Karpas-422 (cell line): ENCODE measurements at regions not wholly inside any gene's neighbourhood (a gene's known extent, or its start where the extent isn't known, plus 50 kb on each side); places are given as distances from the start of the nearest gene placed in this dataset.
A peak's percentile ranks its signal among the peaks of the same experiment; 100 is the strongest.
"Not testable (repeated sequence)": the region's sequence is repeated elsewhere in the genome, so short reads cannot be mapped to it uniquely, and the experiment has no call there.

Experiments used
- DNase-seq: peaks from one replicate; pipeline ENCODE4 v3.0.0-alpha.2; 2015
- H2AFZ ChIP-seq: fragments of 200-600 bp; sonication (generic); 2 replicates; pipeline ENCODE4 v1.6.1; 2014; ENCODE audit warnings: antibody characterized with exemption, low read length, mixed read lengths
- H3K27ac ChIP-seq: fragments of 200-600 bp; sonication (generic); 2 replicates; pipeline ENCODE4 v1.5.1; 2014; ENCODE audit warnings: mild to moderate bottlenecking, low read length, moderate library complexity
- H3K27me3 ChIP-seq: fragments of 200-600 bp; sonication (generic); 2 replicates; pipeline ENCODE4 v1.6.1; 2014; ENCODE audit warnings: low read length, mixed read lengths
- H3K36me3 ChIP-seq: fragments of 200-600 bp; sonication (generic); 2 replicates; pipeline ENCODE4 v1.6.1; 2014; ENCODE audit warnings: low read length, mixed read lengths; ENCODE audit not compliant: insufficient read depth
- H3K4me1 ChIP-seq: fragments of 200-600 bp; sonication (generic); 2 replicates; pipeline ENCODE4 v1.6.1; 2014; ENCODE audit warnings: mild to moderate bottlenecking, low read length, mixed read lengths
- H3K4me2 ChIP-seq: fragments of 200-600 bp; sonication (generic); 2 replicates; pipeline ENCODE4 v1.6.1; 2014; ENCODE audit warnings: low read length, low read depth, mild to moderate bottlenecking; ENCODE audit not compliant: poor library complexity, severe bottlenecking
- H3K4me3 ChIP-seq: fragments of 200-600 bp; sonication (generic); 2 replicates; pipeline ENCODE4 v1.5.1; 2014; ENCODE audit warnings: mild to moderate bottlenecking, antibody characterized with exemption, low read length, mixed read lengths
- H3K79me2 ChIP-seq: fragments of 200-600 bp; sonication (generic); 2 replicates; pipeline ENCODE4 v1.6.1; 2014; ENCODE audit warnings: mild to moderate bottlenecking, low read length, mixed read lengths
- H3K9ac ChIP-seq: fragments of 200-600 bp; sonication (generic); 2 replicates; pipeline ENCODE4 v1.6.0; 2014; ENCODE audit warnings: low read length
- H3K9me2 ChIP-seq: fragments of 200-600 bp; sonication (generic), shearing (Covaris generic); replicated peaks from 2 replicates; pipeline ENCODE4 v1.6.0; 2014; ENCODE audit warnings: mild to moderate bottlenecking, low read length, moderate library complexity; ENCODE audit not compliant: insufficient read depth
- H3K9me3 ChIP-seq: fragments of 300-700, 200-600 bp; sonication (generic); 2 replicates; pipeline ENCODE4 v1.6.1; 2014; ENCODE audit warnings: low read length, mixed read lengths
- H4K20me1 ChIP-seq: fragments of 200-600 bp; sonication (generic); 2 replicates; pipeline ENCODE4 v1.6.1; 2014; ENCODE audit warnings: mild to moderate bottlenecking, antibody characterized with exemption, low read length, low read depth; ENCODE audit not compliant: insufficient read depth

GRCh38 chr10:65284495-65285041 lies 1641.3 kb upstream of the LRRTM3 start:
- H4K20me1 ChIP-seq = no peaks in the 10 kb centered on the region
- no peaks in the 10 kb centered on the region for H3K36me3 ChIP-seq
- no peak overlapping the region for H2AFZ ChIP-seq
- DNase-seq = no peak
- no peak overlapping the region for H3K4me2 ChIP-seq
- H3K9me2 ChIP-seq = no peaks in the 10 kb centered on the region
- H3K4me1 ChIP-seq = no peaks in the 10 kb centered on the region
- H3K9ac ChIP-seq = no peak overlapping the region
- no peaks in the 10 kb centered on the region for H3K79me2 ChIP-seq
- peaks cover 4% of the 10 kb centered on the region; the same call in 1 of the 2 replicates for H3K9me3 ChIP-seq
- H3K27ac ChIP-seq = no peak overlapping the region
- no peaks in the 10 kb centered on the region for H3K27me3 ChIP-seq
- H3K4me3 ChIP-seq = no peak overlapping the region

- not testable (repeated sequence) for H3K4me2 ChIP-seq, H4K20me1 ChIP-seq, H3K9me2 ChIP-seq, H3K79me2 ChIP-seq, H3K36me3 ChIP-seq, DNase-seq, H3K27ac ChIP-seq, H3K9ac ChIP-seq, H3K4me1 ChIP-seq, H3K27me3 ChIP-seq, H3K9me3 ChIP-seq, H3K4me3 ChIP-seq
- peak overlapping the region; percentile 66; the same call in 1 of the 2 replicates for H2AFZ ChIP-seq
Observed at GRCh38 chr10:65285726-65286125, 1640.1 kb upstream of the LRRTM3 start.

- Histone ChIP-seq H3K4me1 (no peaks in the 10 kb centered on the region), H3K79me2 (no peaks in the 10 kb centered on the region), H3K9ac (no peak overlapping the region), H3K27me3 (no peaks in the 10 kb centered on the region), H3K4me2 (no peak overlapping the region), H2AFZ (no peak overlapping the region), H3K9me3 (no peaks in the 10 kb centered on the region), H3K9me2 (no peaks in the 10 kb centered on the region), H3K36me3 (no peaks in the 10 kb centered on the region), H3K27ac (no peak overlapping the region), H4K20me1 (no peaks in the 10 kb centered on the region), H3K4me3 (no peak overlapping the region)
- DNase-seq = no peak
Observed at GRCh38 chr10:65291286-65291685, 1634.5 kb upstream of the LRRTM3 start.

DNA sequence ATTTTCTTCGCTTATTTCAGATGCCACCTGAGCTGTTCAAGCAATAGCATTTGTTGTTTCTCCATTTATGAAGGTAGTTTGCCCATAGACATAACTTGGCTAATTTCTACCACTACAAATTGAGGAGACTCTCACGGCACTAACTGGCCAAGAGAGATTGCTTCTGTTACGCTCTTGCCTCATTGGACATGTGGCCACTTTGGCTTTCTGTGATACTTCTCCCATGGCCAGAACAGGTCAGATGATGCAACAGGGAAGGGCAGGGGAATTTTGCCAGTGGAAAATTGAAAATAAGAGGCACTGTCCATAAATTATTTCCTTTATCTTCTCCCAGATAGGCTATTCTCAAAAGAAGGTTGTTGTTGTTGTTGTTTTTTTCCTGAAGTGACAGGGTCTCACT lies 1633.3 kb upstream of the LRRTM3 start:
- Histone ChIP-seq H3K9me3 (no peaks in the 10 kb centered on the region), H3K9me2 (no peaks in the 10 kb centered on the region), H3K79me2 (no peaks in the 10 kb centered on the region), H3K27ac (no peak overlapping the region), H3K36me3 (no peaks in the 10 kb centered on the region), H2AFZ (peak overlapping the region; percentile 78; the same call in 1 of the 2 replicates), H3K9ac (no peak overlapping the region), H3K27me3 (no peaks in the 10 kb centered on the region), H3K4me2 (no peak overlapping the region), H3K4me1 (no peaks in the 10 kb centered on the region), H3K4me3 (no peak overlapping the region), H4K20me1 (no peaks in the 10 kb centered on the region)
- DNase-seq = no peak

- Histone ChIP-seq H3K4me2 (no peak overlapping the region), H2AFZ (peak overlapping the region; percentile 37; the same call in 1 of the 2 replicates), H3K9me3 (no peaks in the 10 kb centered on the region), H3K36me3 (no peaks in the 10 kb centered on the region), H3K27ac (no peak overlapping the region), H3K27me3 (no peaks in the 10 kb centered on the region), H3K9ac (no peak overlapping the region), H4K20me1 (no peaks in the 10 kb centered on the region), H3K79me2 (no peaks in the 10 kb centered on the region), H3K9me2 (no peaks in the 10 kb centered on the region), H3K4me1 (no peaks in the 10 kb centered on the region), H3K4me3 (no peak overlapping the region)
- no peak for DNase-seq
Observed at GRCh38 chr10:65294329-65294728, 1631.5 kb upstream of the LRRTM3 start.

GRCh38 chr10:65301181-65301580 lies 1624.7 kb upstream of the LRRTM3 start:
- Histone ChIP-seq H3K79me2 (no peaks in the 10 kb centered on the region), H3K4me2 (no peak overlapping the region), H2AFZ (no peak overlapping the region), H3K36me3 (no peaks in the 10 kb centered on the region), H3K9me3 (no peaks in the 10 kb centered on the region), H3K4me3 (no peak overlapping the region), H3K9me2 (no peaks in the 10 kb centered on the region), H3K27me3 (no peaks in the 10 kb centered on the region), H3K9ac (no peak overlapping the region), H4K20me1 (no peaks in the 10 kb centered on the region), H3K27ac (no peak overlapping the region), H3K4me1 (no peaks in the 10 kb centered on the region)
- no peak for DNase-seq

DNA sequence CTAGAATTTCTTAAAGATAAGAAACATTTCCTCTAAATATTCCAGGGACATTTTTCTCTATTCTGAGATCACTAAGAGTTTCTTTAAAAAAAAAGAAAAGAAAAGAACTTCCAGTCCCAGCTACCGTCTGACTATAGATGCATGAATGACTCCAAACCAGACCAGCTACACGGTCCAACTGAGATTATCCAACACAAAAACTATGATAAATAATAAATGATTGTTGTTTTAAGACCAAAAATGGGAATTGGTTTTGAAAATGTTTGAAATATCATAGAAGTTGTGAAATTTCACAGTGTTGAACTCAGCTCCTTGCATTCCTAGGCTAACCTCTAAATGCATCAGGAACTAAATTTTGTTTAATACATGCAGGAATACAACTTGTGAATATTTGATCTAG lies 1619.6 kb upstream of the LRRTM3 start:
- DNase-seq = no peak
- Histone ChIP-seq H3K79me2 (no peaks in the 10 kb centered on the region), H3K27ac (no peak overlapping the region), H3K9ac (no peak overlapping the region), H3K9me2 (peaks cover 4% of the 10 kb centered on the region), H3K9me3 (no peaks in the 10 kb centered on the region), H3K4me1 (no peaks in the 10 kb centered on the region), H2AFZ (0 out of 2 replicates have a peak overlapping the region, but pooled peaks have one; percentile 53), H4K20me1 (no peaks in the 10 kb centered on the region), H3K4me2 (no peak overlapping the region), H3K4me3 (no peak overlapping the region), H3K36me3 (no peaks in the 10 kb centered on the region), H3K27me3 (no peaks in the 10 kb centered on the region)

- Histone ChIP-seq H3K27me3 (no peaks in the 10 kb centered on the region), H3K4me2 (no peak overlapping the region), H3K9ac (no peak overlapping the region), H3K79me2 (no peaks in the 10 kb centered on the region), H3K4me1 (no peaks in the 10 kb centered on the region), H3K9me3 (no peaks in the 10 kb centered on the region), H4K20me1 (no peaks in the 10 kb centered on the region), H3K36me3 (no peaks in the 10 kb centered on the region), H3K27ac (no peak overlapping the region), H2AFZ (no peak overlapping the region), H3K9me2 (peaks cover 4% of the 10 kb centered on the region), H3K4me3 (no peak overlapping the region)
- no peak for DNase-seq
Observed at GRCh38 chr10:65312876-65313275, 1613.0 kb upstream of the LRRTM3 start.

DNA sequence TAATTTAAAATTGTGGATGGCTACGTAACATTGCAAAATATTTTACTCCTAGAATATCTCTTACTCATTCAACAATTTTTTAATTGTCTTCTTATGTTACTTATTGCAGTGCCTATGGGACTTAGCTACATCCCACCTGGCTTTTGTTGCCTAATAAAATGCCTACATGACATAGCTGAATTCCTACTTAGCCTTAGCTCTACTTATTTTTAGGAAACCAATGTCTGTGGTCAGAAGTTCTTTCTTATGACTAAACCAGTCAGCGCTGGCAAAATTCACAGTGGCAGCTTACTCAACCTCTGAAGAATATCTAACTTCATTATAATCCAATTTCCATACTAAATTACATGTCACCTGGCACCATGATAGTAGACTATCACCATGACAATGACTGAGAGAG lies 1612.4 kb upstream of the LRRTM3 start:
- Histone ChIP-seq H3K4me1 (no peaks in the 10 kb centered on the region), H2AFZ (no peak overlapping the region), H3K27me3 (no peaks in the 10 kb centered on the region), H3K79me2 (no peaks in the 10 kb centered on the region), H3K9me2 (peaks cover 4% of the 10 kb centered on the region), H3K9me3 (no peaks in the 10 kb centered on the region), H4K20me1 (no peaks in the 10 kb centered on the region), H3K9ac (no peak overlapping the region), H3K36me3 (no peaks in the 10 kb centered on the region), H3K27ac (no peak overlapping the region), H3K4me3 (no peak overlapping the region), H3K4me2 (no peak overlapping the region)
- DNase-seq = no peak
